Gastrocnemius medialis (tissue), 4 donors: ENCODE measurements at regions not wholly inside any gene's neighbourhood (a gene's known extent, or its start where the extent isn't known, plus 50 kb on each side); places are given as distances from the start of the nearest gene placed in this dataset.

Experiments used
- ATAC-seq, 2 donors: fragments of 150-250 bp; one replicate each; pipeline ENCODE4 v1.9.1; 2016
- DNase-seq, 2 donors: peaks; one replicate each; pipeline ENCODE4 v3.0.0-alpha.2; 2019
- H3K27ac ChIP-seq, 4 donors: fragments of 200-600 bp; sonication (generic); 1 replicate in 1 of 4; 2 replicates in 3 of 4; pipeline ENCODE4 v1.5.1; 2016 to 2018; ENCODE audit warnings: mild to moderate bottlenecking in 2 of 4, moderate library complexity in 1 of 4
- H3K27me3 ChIP-seq, 3 donors: fragments of 200-600 bp; sonication (generic) in 2 of 3; 1 replicate in 1 of 3; 2 replicates in 2 of 3; pipeline versions ENCODE4 v1.5.1 to v1.6.0; 2016 to 2019; ENCODE audit warnings: mild to moderate bottlenecking in 1 of 3, moderate library complexity in 1 of 3
- H3K36me3 ChIP-seq, 2 donors: fragments of 200-600 bp; sonication (generic) in 1 of 2; one replicate each; pipeline ENCODE4 v1.5.1; 2017 to 2018
- H3K4me1 ChIP-seq, 2 donors: fragments of 200-600 bp; sonication (generic) in 1 of 2; one replicate each; pipeline ENCODE4 v1.5.1; 2016 to 2017; ENCODE audit warnings: mild to moderate bottlenecking in 2 of 2
- H3K4me3 ChIP-seq, 4 donors: fragments of 200-600 bp; sonication (generic) in 3 of 4; 1 replicate in 1 of 4; 2 replicates in 3 of 4; pipeline ENCODE4 v1.5.1; 2016 to 2019; ENCODE audit warnings: mild to moderate bottlenecking in 2 of 4
- H3K9me3 ChIP-seq, 3 donors: fragments of 200-600 bp; sonication (generic) in 2 of 3; 1 replicate in 1 of 3; 2 replicates in 2 of 3; pipeline ENCODE4 v1.5.1; 2016 to 2019
- CTCF ChIP-seq, 5 experiments: fragments of 450-650 bp in 3 of 5; fragments of 200-600 bp in 2 of 5; sonication (generic) in 2 of 5; IDR thresholded peaks in 4 of 5; conservative IDR thresholded peaks in 1 of 5; 1 replicate in 4 of 5; 2 replicates in 1 of 5; pipeline ENCODE4 v1.5.1; 2016 to 2019; ENCODE audit warnings: antibody characterized with exemption in 5 of 5, mild to moderate bottlenecking in 3 of 5, moderate library complexity in 3 of 5
- POLR2A ChIP-seq, 2 donors: fragments of 450-650 bp; IDR thresholded peaks; one replicate each; pipeline ENCODE4 v1.6.1; 2017; ENCODE audit warnings: antibody characterized with exemption in 2 of 2, mild to moderate bottlenecking in 2 of 2, moderate library complexity in 2 of 2
- in situ Hi-C, 4 donors: fragments of 200-750 bp; cut with MboI; loops; one replicate each; pipeline versions ENCODE4 v1.15.0 to v1.8.0; 2017; ENCODE audit warnings: low sequenced_read_pairs in 4 of 4
- intact Hi-C: fragments of 100-400 bp; cut with DNase I; formaldehyde crosslinking; loops from one replicate; pipeline ENCODE4 v1.15.1; 2023; ENCODE audit warnings: low total_unique reads

DNA sequence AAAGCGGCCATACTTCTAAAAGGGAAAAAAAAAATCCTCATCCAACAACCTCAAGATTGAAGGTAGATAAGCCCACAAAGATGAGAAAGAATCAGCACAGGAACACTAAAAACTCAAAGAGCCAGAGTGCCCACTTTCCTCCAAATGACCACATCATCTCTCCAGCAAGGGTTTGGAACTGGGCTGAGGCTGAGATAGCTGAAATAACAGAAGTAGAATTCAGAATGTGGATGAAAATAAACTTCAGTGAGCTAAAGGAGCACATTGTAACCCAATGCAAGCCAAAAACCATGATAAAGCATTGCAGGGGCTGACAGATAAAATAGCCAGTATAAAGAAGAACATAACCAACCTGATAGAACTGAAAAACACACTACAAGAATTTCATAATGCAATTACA, 158.7 kb upstream of the UBE2E2 start:
- H3K4me3 ChIP-seq, result no peak overlapping the region
- in situ Hi-C loops, result no loop called here
- H3K9me3 ChIP-seq, result no peaks in the 10 kb centered on the region
- no peak overlapping the region for H3K27ac ChIP-seq
- ATAC-seq (no peak), DNase-seq (no peak)
- no peaks in the 10 kb centered on the region for H3K27me3 ChIP-seq
- TF ChIP-seq POLR2A (IDR thresholded peaks at IDR 0.05), result no peak
- H3K36me3 ChIP-seq, result no peaks in the 10 kb centered on the region
- intact Hi-C loops, result no loop called here
- H3K4me1 ChIP-seq, result no peaks in the 10 kb centered on the region

GRCh38 chr3:23046536-23046935, 156.6 kb upstream of the UBE2E2 start:
- no peak for TF ChIP-seq POLR2A (IDR thresholded peaks at IDR 0.05)
- no peak for TF ChIP-seq CTCF (IDR thresholded peaks at IDR 0.05 in 4 of 5, conservative IDR thresholded peaks at IDR 0.05 in 1 of 5)
- H3K4me3 ChIP-seq, result no peak overlapping the region
- H3K27me3 ChIP-seq, result no peaks in the 10 kb centered on the region
- DNase-seq (no peak), ATAC-seq (no peak)
- H3K27ac ChIP-seq, result no peak overlapping the region
- H3K36me3 ChIP-seq, result no peaks in the 10 kb centered on the region
- no peaks in the 10 kb centered on the region for H3K9me3 ChIP-seq
- no peaks in the 10 kb centered on the region for H3K4me1 ChIP-seq
- intact Hi-C loops, result no loop called here
- in situ Hi-C loops, result no loop called here

GRCh38 chr3:23051240-23052140, 151.6 kb upstream of the UBE2E2 start:
- DNase-seq, result no peak
- no peaks in the 10 kb centered on the region for H3K27me3 ChIP-seq
- intact Hi-C loops, result no loop called here
- H3K27ac ChIP-seq, result no peak overlapping the region
- H3K4me3 ChIP-seq, result no peak overlapping the region
- in situ Hi-C loops, result no loop called here
- H3K9me3 ChIP-seq, result no peaks in the 10 kb centered on the region
- H3K4me1 ChIP-seq, result no peaks in the 10 kb centered on the region
- no peak for TF ChIP-seq POLR2A (IDR thresholded peaks at IDR 0.05)
- TF ChIP-seq CTCF (IDR thresholded peaks at IDR 0.05 in 4 of 5, conservative IDR thresholded peaks at IDR 0.05 in 1 of 5), result no peak
- no peak for ATAC-seq
- H3K36me3 ChIP-seq, result no peaks in the 10 kb centered on the region

- Histone ChIP-seq H3K27me3 (no peaks in the 10 kb centered on the region), H3K36me3 (no peaks in the 10 kb centered on the region), H3K9me3 (no peaks in the 10 kb centered on the region), H3K4me3 (no peak overlapping the region), H3K4me1 (no peaks in the 10 kb centered on the region), H3K27ac (no peak overlapping the region)
- no peak for ATAC-seq
- TF ChIP-seq POLR2A (IDR thresholded peaks at IDR 0.05) (no peak), CTCF (IDR thresholded peaks at IDR 0.05 in 4 of 5, conservative IDR thresholded peaks at IDR 0.05 in 1 of 5) (no peak)
- in situ Hi-C loops, result no loop called here
- DNase-seq, result no peak
- intact Hi-C loops, result no loop called here
Observed at GRCh38 chr3:23052208-23052607, 150.9 kb upstream of the UBE2E2 start.

DNA sequence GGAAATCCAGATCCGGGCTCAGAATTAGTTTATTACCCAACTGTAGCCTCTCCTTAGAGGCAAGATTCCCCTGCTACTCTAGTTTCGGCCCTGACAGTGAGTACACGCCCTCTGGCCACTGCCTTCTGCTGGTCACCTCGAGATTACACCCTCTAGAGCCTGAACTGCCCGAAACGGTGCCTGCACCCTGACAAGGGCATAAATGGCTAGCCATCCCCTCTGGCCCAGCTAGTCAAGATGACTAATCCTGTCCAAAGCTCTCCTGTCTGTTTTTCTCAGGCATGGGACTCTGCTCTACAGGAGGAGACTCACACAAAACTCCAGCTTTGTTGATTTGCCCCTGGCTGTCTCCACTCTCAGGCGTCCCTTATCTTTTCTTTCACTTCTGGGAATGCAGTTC, 150.5 kb upstream of the UBE2E2 start:
- in situ Hi-C loops, result no loop called here
- Histone ChIP-seq H3K36me3 (no peaks in the 10 kb centered on the region), H3K4me3 (no peak overlapping the region)

More for the DNA sequence above, 150.5 kb upstream of the UBE2E2 start:
- Histone ChIP-seq H3K4me1 (no peaks in the 10 kb centered on the region), H3K27me3 (no peaks in the 10 kb centered on the region), H3K9me3 (no peaks in the 10 kb centered on the region), H3K27ac (no peak overlapping the region)
- intact Hi-C loops, result no loop called here
- TF ChIP-seq POLR2A (IDR thresholded peaks at IDR 0.05) (no peak), CTCF (IDR thresholded peaks at IDR 0.05 in 4 of 5, conservative IDR thresholded peaks at IDR 0.05 in 1 of 5) (no peak)
- DNase-seq, result no peak
- no peak for ATAC-seq
